GM21576 (cell line): ENCODE measurements at regions not wholly inside any gene's neighbourhood (a gene's known extent, or its start where the extent isn't known, plus 50 kb on each side); places are given as distances from the start of the nearest gene placed in this dataset.
"Not testable (repeated sequence)": the region's sequence is repeated elsewhere in the genome, so short reads cannot be mapped to it uniquely, and the experiment has no call there.

Experiments used
- ATAC-seq: cut with Tn5 transposase; IDR thresholded peaks from one replicate; pipeline ENCODE4 v1.9.1; 2021; ENCODE audit warnings: mild to moderate bottlenecking, moderate library complexity; ENCODE audit not compliant: unreplicated experiment

DNA sequence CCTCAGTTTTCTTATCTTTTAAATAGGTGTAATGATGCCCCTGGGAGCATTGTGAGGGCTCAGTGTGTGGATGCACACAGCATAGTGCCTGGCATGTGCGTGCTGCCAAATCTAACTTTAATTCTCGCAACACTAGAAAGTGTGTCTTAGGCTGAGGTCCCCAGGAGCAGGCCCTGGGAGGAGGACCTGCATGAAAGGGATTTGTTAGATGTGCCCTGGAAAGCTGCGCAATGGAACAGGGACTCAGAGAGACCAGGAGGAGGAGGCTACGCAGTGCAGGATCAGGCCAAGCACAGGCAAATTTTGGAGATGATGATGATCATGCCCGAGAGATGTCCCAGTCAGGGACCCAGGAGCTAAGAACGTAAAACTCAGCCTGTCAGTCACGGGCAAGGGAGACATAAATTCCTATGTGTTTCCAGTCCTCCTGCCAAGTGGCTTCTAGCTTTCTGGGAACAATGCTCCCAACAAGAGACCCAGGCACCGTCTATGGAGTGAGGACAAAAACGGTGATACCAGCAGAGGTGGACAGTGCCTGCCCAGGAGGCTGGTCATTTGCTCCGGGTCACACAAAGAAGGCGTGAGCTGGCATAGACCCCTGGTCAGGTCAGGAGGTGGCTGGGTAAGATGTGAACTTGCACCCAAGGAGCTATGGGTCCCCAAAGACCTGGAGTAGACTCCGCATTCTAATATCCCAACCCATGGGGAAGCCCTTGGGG is 352.2 kb upstream of the TNRC6C start:
- ATAC-seq: no peak

DNA sequence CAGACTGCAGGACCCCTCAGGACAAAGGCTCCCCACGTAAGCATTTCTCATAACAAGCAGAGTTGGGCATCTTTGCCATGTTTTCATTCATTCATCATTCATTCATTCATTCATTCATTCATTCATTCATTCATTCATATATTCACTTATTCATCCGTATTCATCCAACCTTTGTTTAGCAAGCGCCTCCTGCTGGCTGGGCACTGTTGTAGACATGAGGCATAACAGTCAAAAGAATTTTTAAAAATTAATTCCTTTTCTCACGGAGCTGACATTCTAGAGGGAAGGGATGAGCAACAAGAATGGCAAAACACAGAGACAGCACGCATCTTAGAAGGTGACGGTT is 351.7 kb upstream of the TNRC6C start:
- ATAC-seq: no peak

GRCh38 chr17:77607606-77608005 is 350.9 kb upstream of the TNRC6C start:
- no peak for ATAC-seq

GRCh38 chr17:77608431-77608830 is 350.1 kb upstream of the TNRC6C start:
- no peak for ATAC-seq

- no peak for ATAC-seq
These were observed 348.7 kb upstream of the TNRC6C start for GRCh38 chr17:77609553-77610517.

GRCh38 chr17:77610518-77610893 is 348.0 kb upstream of the TNRC6C start:
- ATAC-seq: no peak

- no peak for ATAC-seq
These were observed 347.5 kb upstream of the TNRC6C start for GRCh38 chr17:77610972-77611521.

DNA sequence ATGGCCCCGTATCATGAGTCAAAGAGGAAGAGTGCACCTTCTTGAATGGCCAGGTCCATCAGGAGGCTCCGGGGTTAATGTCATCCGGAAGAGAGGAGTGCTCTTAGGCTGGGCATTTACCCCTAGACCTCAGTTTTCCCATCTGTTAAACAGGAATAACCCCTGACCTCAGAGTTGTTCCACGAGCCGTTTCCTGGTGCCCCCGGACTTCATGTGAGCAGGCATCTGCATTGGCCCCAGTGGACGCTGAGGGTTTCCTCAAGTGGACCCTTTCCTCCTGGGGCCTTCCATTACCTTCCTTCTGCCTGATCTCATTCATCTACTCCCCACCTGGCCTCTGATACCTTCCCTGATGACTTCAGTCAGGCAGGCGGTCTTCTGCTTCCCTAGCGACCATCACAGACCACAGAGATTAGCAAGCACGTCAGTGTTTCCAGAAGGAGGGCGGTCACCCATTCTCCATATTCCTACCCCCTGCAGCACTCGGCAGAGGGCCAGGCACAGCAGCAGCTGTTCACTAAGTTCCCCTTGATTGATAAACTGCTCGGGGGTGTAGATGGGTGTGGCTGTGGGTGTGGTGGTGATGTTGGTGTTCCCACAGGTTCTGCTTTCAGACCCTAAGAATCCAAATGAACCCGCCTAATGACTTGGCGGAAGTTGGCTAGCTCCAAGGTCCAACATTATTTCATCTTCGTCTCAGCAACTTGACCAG is 346.6 kb upstream of the TNRC6C start:
- no peak for ATAC-seq

- no peak for ATAC-seq
These were observed 345.3 kb upstream of the TNRC6C start for GRCh38 chr17:77613218-77613617.

GRCh38 chr17:77613627-77614026 is 344.9 kb upstream of the TNRC6C start:
- ATAC-seq: no peak

- ATAC-seq: no peak
These were observed 342.7 kb upstream of the TNRC6C start for GRCh38 chr17:77615703-77616253.

DNA sequence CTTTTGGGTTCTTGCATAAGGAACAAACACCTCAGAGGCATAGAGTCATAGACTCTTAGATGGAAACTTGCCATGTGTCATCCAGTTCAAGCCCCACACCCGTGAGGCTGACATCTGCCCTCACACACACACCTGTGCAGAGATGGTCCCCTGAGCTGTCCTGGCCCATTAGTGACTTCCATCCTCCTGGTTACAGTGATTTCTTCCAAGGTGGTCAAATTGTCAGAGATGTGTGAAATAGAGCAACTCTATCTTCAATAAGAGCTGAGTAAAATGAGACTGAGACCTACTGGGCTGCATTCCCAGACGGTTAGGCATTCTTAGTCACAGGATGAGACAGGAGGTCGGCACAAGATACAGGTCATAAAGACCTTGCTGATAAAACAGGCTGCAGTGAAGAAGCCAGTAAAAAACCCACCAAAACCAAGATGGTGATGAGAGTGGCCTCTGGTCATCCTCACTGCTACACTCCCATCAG is 342.2 kb upstream of the TNRC6C start:
- ATAC-seq: no peak

DNA sequence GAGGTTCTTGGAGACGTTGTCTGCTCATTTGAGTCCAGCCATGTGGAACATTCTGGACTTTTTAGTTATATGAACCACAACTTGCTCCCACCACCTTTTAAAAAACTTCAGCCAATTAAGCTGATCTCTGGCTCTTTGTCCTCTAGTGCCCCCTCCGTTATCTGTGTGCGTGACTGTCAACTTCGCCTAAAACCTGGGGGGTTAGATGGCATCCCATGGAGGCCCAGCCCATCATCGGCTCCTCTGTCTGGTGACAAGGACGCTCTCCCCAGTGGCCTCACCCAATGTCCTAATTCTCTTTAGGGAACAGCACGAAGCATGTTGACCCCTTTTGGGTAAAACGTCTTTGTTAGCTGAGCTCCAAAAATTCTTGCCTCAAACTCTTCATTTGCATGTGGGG is 341.0 kb upstream of the TNRC6C start:
- ATAC-seq: no peak

DNA sequence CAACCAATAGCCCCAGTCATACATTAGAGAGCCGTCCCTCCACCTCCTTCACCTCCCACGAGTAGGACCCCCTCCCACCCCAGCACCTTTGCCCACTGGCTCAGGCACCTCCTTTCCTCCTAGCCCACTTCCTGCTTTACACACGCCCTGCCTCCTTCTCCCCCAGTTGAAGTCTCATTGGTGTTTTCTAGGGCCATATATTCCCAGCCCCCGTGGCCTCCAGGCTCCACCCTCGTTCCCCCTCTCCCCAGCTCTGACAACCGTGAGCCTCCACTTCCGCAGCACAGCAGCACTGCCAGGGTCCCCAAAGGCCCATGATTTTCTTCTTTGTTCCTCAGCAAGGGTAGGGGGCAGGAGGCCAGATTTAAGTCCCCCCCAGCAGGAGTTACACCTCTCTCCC is 340.3 kb upstream of the TNRC6C start:
- no peak for ATAC-seq

- ATAC-seq: no peak
These were observed 339.8 kb upstream of the TNRC6C start for GRCh38 chr17:77618731-77619130.

- ATAC-seq: no peak
These were observed 339.2 kb upstream of the TNRC6C start for GRCh38 chr17:77619326-77619725.

GRCh38 chr17:77619851-77620250 is 338.7 kb upstream of the TNRC6C start:
- ATAC-seq: no peak

- no peak for ATAC-seq
These were observed 338.2 kb upstream of the TNRC6C start for GRCh38 chr17:77620282-77620681.

DNA sequence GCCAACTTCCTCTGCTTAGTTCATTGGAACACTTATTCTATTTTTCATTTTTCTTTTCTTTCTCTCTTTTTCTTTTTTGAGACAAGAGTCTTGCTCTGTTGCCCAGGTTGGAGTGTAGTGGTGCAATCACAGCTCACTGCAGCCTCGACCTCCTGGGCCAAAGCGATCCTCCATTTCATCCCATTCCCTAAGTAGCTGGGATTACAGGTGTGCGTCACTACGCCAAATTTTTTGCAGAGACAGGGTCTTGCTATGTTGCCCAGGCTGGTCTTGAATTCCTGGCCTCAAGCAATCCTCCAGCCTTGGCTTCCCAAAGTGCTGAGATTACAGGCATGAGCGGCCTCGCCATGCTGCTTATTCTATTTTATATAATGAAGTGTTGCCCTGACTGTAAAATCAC is 336.4 kb upstream of the TNRC6C start:
- ATAC-seq: not testable (repeated sequence)

DNA sequence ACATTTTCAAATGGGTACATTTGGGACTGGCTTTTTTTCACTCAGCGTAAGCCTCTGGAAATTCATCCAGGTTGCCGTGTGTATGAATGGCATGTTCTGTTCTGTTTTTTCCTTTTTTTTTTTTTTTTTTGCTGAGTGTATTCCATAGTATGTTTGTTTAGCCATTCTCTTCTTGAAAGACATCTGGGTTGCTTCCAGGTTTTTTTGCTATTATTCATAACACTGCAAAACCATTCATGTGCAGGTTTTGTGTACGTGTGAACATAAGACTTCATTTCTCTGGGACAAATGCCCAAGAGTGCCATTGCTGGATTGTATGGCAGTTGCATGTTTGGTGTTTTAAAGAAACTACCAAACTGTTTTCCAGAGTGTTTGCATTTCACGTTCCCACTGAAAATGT is 335.9 kb upstream of the TNRC6C start:
- ATAC-seq: no peak

DNA sequence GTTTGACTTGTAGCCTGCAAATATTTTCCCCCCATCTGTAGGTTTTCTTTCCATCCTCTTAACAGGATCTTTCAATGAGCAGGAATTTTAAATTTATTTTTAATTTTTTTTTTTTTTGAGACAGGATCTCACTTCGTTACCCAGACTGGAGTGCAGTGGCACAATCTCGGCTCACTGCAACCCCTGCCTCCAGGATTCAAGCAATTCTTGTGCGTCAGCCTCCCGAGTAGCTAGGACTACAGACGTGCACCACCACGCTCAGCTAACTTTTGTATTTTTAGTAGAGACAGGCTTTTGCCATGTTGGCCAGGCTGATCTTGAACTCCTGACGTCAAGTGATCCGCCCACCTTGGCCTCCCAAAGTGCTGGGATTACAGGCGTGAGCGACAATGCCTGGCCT is 335.2 kb upstream of the TNRC6C start:
- ATAC-seq: not testable (repeated sequence)
